ENCODE measurements at regions not wholly inside any gene's neighbourhood (a gene's known extent, or its start where the extent isn't known, plus 50 kb on each side); places are given as distances from the start of the nearest gene placed in this dataset.
"Not testable (repeated sequence)": the region's sequence is repeated elsewhere in the genome, so short reads cannot be mapped to it uniquely, and the experiment has no call there.

DNA sequence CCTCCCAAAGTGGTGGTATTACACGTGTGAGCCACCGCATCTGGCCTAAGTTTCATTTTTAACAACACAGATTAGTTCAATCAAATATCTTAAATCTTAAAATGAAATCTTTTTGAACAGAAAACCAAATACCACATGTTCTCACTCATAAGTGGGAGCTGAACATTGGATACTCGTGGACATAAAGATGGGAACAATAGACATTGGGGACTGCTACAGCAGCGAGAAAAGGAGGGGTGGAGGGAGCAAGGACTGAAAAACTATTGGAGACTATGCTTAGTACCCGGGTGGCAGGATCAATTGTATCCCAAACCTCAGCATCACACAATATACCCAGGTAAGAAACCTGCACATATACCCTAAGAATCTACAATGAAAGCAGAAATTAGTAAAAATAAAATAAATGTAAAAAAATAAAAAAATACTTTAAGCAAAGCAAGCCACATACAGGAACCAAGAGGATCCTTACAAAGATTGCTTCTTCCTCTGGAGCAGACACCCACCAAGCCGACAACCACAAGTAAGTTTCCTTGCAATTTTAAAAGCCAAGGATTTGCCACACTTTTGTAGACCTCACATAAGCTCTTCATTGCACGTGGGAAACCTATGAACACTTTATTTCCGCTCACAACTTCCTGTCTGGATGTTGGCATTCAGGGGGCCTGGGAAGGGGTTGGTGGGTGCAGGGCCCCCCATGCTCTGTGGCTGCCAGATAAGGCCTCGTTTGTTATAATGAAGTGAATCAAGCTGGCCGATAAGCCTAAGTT is 147.9 kb downstream of the MYCN start:
- TF ChIP-seq, protein P1, sequence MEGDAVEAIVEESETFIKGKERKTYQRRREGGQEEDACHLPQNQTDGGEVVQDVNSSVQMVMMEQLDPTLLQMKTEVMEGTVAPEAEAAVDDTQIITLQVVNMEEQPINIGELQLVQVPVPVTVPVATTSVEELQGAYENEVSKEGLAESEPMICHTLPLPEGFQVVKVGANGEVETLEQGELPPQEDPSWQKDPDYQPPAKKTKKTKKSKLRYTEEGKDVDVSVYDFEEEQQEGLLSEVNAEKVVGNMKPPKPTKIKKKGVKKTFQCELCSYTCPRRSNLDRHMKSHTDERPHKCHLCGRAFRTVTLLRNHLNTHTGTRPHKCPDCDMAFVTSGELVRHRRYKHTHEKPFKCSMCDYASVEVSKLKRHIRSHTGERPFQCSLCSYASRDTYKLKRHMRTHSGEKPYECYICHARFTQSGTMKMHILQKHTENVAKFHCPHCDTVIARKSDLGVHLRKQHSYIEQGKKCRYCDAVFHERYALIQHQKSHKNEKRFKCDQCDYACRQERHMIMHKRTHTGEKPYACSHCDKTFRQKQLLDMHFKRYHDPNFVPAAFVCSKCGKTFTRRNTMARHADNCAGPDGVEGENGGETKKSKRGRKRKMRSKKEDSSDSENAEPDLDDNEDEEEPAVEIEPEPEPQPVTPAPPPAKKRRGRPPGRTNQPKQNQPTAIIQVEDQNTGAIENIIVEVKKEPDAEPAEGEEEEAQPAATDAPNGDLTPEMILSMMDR (IDR thresholded peaks at IDR 0.05; ENCODE audit: poor library complexity, severe bottlenecking): no peak
- H3K27me3 ChIP-seq (ENCODE audit: insufficient read depth, poor library complexity, severe bottlenecking): no peaks in the 10 kb centered on the region
- DNase-seq (ENCODE audit: low spot score): no peak
- ATAC-seq (ENCODE audit: low read depth): no peak
- H3K9me3 ChIP-seq (ENCODE audit: severe bottlenecking): no peaks in the 10 kb centered on the region
- no peak overlapping the region for H3K27ac ChIP-seq (ENCODE audit: poor library complexity, severe bottlenecking)
- no peaks in the 10 kb centered on the region for H3K36me3 ChIP-seq (ENCODE audit: low read depth)
- no peaks in the 10 kb centered on the region for H3K4me1 ChIP-seq (ENCODE audit: insufficient read depth, poor library complexity, severe bottlenecking)
- no peak overlapping the region for H3K4me3 ChIP-seq (ENCODE audit: severe bottlenecking)

GRCh38 chr2:16086136-16086535 is 145.8 kb downstream of the MYCN start:
- not testable (repeated sequence) for H3K4me3 ChIP-seq (ENCODE audit: severe bottlenecking); H3K36me3 ChIP-seq (ENCODE audit: low read depth); H3K27ac ChIP-seq (ENCODE audit: poor library complexity, severe bottlenecking); H3K4me1 ChIP-seq (ENCODE audit: insufficient read depth, poor library complexity, severe bottlenecking); H3K9me3 ChIP-seq (ENCODE audit: severe bottlenecking); H3K27me3 ChIP-seq (ENCODE audit: insufficient read depth, poor library complexity, severe bottlenecking); ATAC-seq (ENCODE audit: low read depth); DNase-seq (ENCODE audit: low spot score)

DNA sequence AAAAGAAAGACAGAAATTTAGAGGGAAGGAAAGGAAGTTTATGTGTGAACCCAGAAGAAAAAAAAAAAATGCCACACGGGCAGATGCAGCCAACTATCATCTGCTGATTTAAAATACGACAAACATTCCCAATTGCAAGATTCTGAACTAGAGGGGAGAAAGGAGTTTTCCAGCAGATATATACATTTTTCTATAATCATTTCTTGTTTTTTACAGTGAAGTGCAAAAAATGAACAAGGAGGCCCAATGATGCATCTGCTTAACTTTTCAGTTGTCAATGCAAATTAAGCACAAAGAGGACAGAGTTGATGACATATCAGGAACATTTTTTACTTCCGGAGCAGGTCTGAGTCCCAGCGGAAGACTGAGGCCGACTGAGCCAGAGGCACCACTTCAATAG is 144.7 kb downstream of the MYCN start:
- TF ChIP-seq, protein P1 (IDR thresholded peaks at IDR 0.05; ENCODE audit: poor library complexity, severe bottlenecking): no peak
- Histone ChIP-seq H3K27ac (ENCODE audit: poor library complexity, severe bottlenecking) (no peak overlapping the region), H3K36me3 (ENCODE audit: low read depth) (no peaks in the 10 kb centered on the region), H3K27me3 (ENCODE audit: insufficient read depth, poor library complexity, severe bottlenecking) (no peaks in the 10 kb centered on the region), H3K4me3 (ENCODE audit: severe bottlenecking) (no peak overlapping the region), H3K4me1 (ENCODE audit: insufficient read depth, poor library complexity, severe bottlenecking) (no peaks in the 10 kb centered on the region), H3K9me3 (ENCODE audit: severe bottlenecking) (no peaks in the 10 kb centered on the region)
- ATAC-seq (ENCODE audit: low read depth): no peak
- no peak for DNase-seq (ENCODE audit: low spot score)

DNA sequence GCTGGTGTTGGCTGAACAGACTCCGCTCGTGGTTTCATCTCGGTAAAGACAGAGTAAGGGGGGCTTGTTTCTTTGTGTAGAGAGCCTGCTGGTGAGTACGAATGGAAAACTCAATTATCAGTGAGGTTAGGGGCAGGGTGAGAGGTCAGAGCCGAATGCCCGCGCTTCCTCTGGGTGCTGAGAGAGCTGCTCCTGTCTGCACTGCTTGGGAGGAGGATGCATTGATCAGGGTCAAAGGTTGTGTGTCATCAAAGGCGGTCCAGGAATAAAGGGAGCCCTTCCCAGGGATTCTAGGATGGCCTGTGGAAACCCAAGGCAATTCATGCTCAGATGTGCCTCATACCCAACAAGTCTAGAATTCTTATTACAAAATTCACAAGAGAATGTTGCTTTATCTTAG is 143.9 kb downstream of the MYCN start:
- no peak overlapping the region for H3K4me3 ChIP-seq (ENCODE audit: severe bottlenecking)
- H3K4me1 ChIP-seq (ENCODE audit: insufficient read depth, poor library complexity, severe bottlenecking): no peaks in the 10 kb centered on the region
- TF ChIP-seq, protein P1 (IDR thresholded peaks at IDR 0.05; ENCODE audit: poor library complexity, severe bottlenecking): no peak
- H3K27me3 ChIP-seq (ENCODE audit: insufficient read depth, poor library complexity, severe bottlenecking): no peaks in the 10 kb centered on the region
- H3K36me3 ChIP-seq (ENCODE audit: low read depth): no peaks in the 10 kb centered on the region
- no peak for ATAC-seq (ENCODE audit: low read depth)
- no peak for DNase-seq (ENCODE audit: low spot score)
- H3K9me3 ChIP-seq (ENCODE audit: severe bottlenecking): no peaks in the 10 kb centered on the region
- H3K27ac ChIP-seq (ENCODE audit: poor library complexity, severe bottlenecking): no peak overlapping the region

GRCh38 chr2:16082276-16082675 is 141.9 kb downstream of the MYCN start:
- no peak overlapping the region for H3K27ac ChIP-seq (ENCODE audit: poor library complexity, severe bottlenecking)
- no peak overlapping the region for H3K4me3 ChIP-seq (ENCODE audit: severe bottlenecking)
- no peaks in the 10 kb centered on the region for H3K27me3 ChIP-seq (ENCODE audit: insufficient read depth, poor library complexity, severe bottlenecking)
- H3K4me1 ChIP-seq (ENCODE audit: insufficient read depth, poor library complexity, severe bottlenecking): no peaks in the 10 kb centered on the region
- DNase-seq (ENCODE audit: low spot score) (no peak), ATAC-seq (ENCODE audit: low read depth) (no peak)
- no peaks in the 10 kb centered on the region for H3K36me3 ChIP-seq (ENCODE audit: low read depth)
- no peaks in the 10 kb centered on the region for H3K9me3 ChIP-seq (ENCODE audit: severe bottlenecking)
- TF ChIP-seq, protein P1 (IDR thresholded peaks at IDR 0.05; ENCODE audit: poor library complexity, severe bottlenecking): no peak

All from RWPE2 (cell line).